ENCODE measurements at regions not wholly inside any gene's neighbourhood (a gene's known extent, or its start where the extent isn't known, plus 50 kb on each side); places are given as distances from the start of the nearest gene placed in this dataset.

GRCh38 chr2:52083214-52083613 is 1051.3 kb upstream of the NRXN1 start:
- H2AFZ ChIP-seq, result no peak overlapping the region
- CTCF ChIA-PET, result no interaction called here

GRCh38 chr2:52082646-52083045 is 1050.7 kb upstream of the NRXN1 start:
- DNase-seq, result no peak
- Histone ChIP-seq H4K20me1 (ENCODE audit: insufficient read depth) (no peaks in the 10 kb centered on the region), H3K4me1 (replicated peaks; ENCODE audit: insufficient read depth) (no peaks in the 10 kb centered on the region), H3K27ac (no peak overlapping the region), H3K4me3 (no peak overlapping the region), H3K4me2 (no peak overlapping the region), H3K36me3 (ENCODE audit: low read depth) (no peaks in the 10 kb centered on the region), H2AFZ (no peak overlapping the region), H3F3A (ENCODE audit: insufficient read depth, low read depth) (no peaks in the 10 kb centered on the region), H3K79me2 (ENCODE audit: low read depth) (no peaks in the 10 kb centered on the region), H3K27me3 (ENCODE audit: insufficient read depth, low read depth) (no peaks in the 10 kb centered on the region), H3K9me3 (ENCODE audit: insufficient read depth, low read depth) (no peaks in the 10 kb centered on the region), H3K9me2 (ENCODE audit: insufficient read depth) (peaks cover 4% of the 10 kb centered on the region; the same call in 1 of the 2 replicates)
- ChIA-PET CTCF (no interaction called here), POLR2A (ENCODE audit: unreplicated experiment) (no interaction called here)
- no peak for TF ChIP-seq EZH2 (IDR thresholded peaks at IDR 0.05; ENCODE audit: low read depth)
- TF ChIP-seq CTCF (conservative IDR thresholded peaks at IDR 0.05), result no peak
- no TSS peak for BruUV-seq (replicated peaks)
- intact Hi-C loops (cut with micrococcal nuclease; ENCODE audit: unreplicated experiment), result no loop called here

More at GRCh38 chr2:52083214-52083613, 1051.3 kb upstream of the NRXN1 start:
- BruUV-seq (replicated peaks), result no TSS peak
- no peak for DNase-seq
- Histone ChIP-seq H4K20me1 (ENCODE audit: insufficient read depth) (no peaks in the 10 kb centered on the region), H3K27me3 (ENCODE audit: insufficient read depth, low read depth) (no peaks in the 10 kb centered on the region), H3K36me3 (ENCODE audit: low read depth) (no peaks in the 10 kb centered on the region), H3K9me2 (ENCODE audit: insufficient read depth) (no peaks in the 10 kb centered on the region; the same call in 1 of the 2 replicates), H3F3A (ENCODE audit: insufficient read depth, low read depth) (no peaks in the 10 kb centered on the region), H3K4me2 (no peak overlapping the region), H3K9me3 (ENCODE audit: insufficient read depth, low read depth) (no peaks in the 10 kb centered on the region), H3K4me3 (no peak overlapping the region), H3K27ac (no peak overlapping the region), H3K79me2 (ENCODE audit: low read depth) (no peaks in the 10 kb centered on the region), H3K4me1 (replicated peaks; ENCODE audit: insufficient read depth) (no peaks in the 10 kb centered on the region)
- intact Hi-C loops (cut with micrococcal nuclease; ENCODE audit: unreplicated experiment), result no loop called here
- POLR2A ChIA-PET (ENCODE audit: unreplicated experiment), result no interaction called here
- TF ChIP-seq EZH2 (IDR thresholded peaks at IDR 0.05; ENCODE audit: low read depth) (no peak), CTCF (conservative IDR thresholded peaks at IDR 0.05) (no peak)

- ChIA-PET CTCF (no interaction called here), POLR2A (ENCODE audit: unreplicated experiment) (no interaction called here)
- no peaks in the 10 kb centered on the region for H3K79me2 ChIP-seq (ENCODE audit: low read depth)
- no peak overlapping the region for H3K4me3 ChIP-seq
- no peak for TF ChIP-seq CTCF (conservative IDR thresholded peaks at IDR 0.05)
- TF ChIP-seq EZH2 (IDR thresholded peaks at IDR 0.05; ENCODE audit: low read depth), result no peak
- DNase-seq, result no peak
- no peaks in the 10 kb centered on the region for H4K20me1 ChIP-seq (ENCODE audit: insufficient read depth)
- intact Hi-C loops (cut with micrococcal nuclease; ENCODE audit: unreplicated experiment), result no loop called here
- H3K27me3 ChIP-seq (ENCODE audit: insufficient read depth, low read depth), result no peaks in the 10 kb centered on the region
- no peaks in the 10 kb centered on the region for H3K36me3 ChIP-seq (ENCODE audit: low read depth)
- BruUV-seq (replicated peaks), result no TSS peak
- no peaks in the 10 kb centered on the region for H3K4me1 ChIP-seq (replicated peaks; ENCODE audit: insufficient read depth)
- no peaks in the 10 kb centered on the region for H3F3A ChIP-seq (ENCODE audit: insufficient read depth, low read depth)
- no peak overlapping the region for H3K4me2 ChIP-seq
- H3K9me3 ChIP-seq (ENCODE audit: insufficient read depth, low read depth), result no peaks in the 10 kb centered on the region
- peaks cover 4% of the 10 kb centered on the region; the same call in 1 of the 2 replicates for H3K9me2 ChIP-seq (ENCODE audit: insufficient read depth)
- no peak overlapping the region for H2AFZ ChIP-seq
- no peak overlapping the region for H3K27ac ChIP-seq
Observed at GRCh38 chr2:52079602-52080001, 1047.7 kb upstream of the NRXN1 start.

Data from PC-9 (cell line).